Neural progenitor cell (in vitro differentiated cells): ENCODE measurements at regions not wholly inside any gene's neighbourhood (a gene's known extent, or its start where the extent isn't known, plus 50 kb on each side); places are given as distances from the start of the nearest gene placed in this dataset.

Source experiments
- DNase-seq: peaks from one replicate; pipeline ENCODE4 v3.0.0-alpha.2; 2016; ENCODE audit warnings: low spot score
- H2AFZ ChIP-seq: fragments of 200-600 bp; sonication (generic); replicated peaks from 2 replicates; pipeline ENCODE4 v1.6.1; 2016; ENCODE audit warnings: antibody characterized with exemption
- H3F3A ChIP-seq: fragments of 200-600 bp; sonication (generic); 2 replicates; pipeline ENCODE4 v1.6.1; 2016; ENCODE audit warnings: antibody characterized with exemption, low read depth
- H3K27ac ChIP-seq: fragments of 200-600 bp; sonication (generic); 2 replicates; pipeline ENCODE4 v1.5.1; 2016; ENCODE audit warnings: mild to moderate bottlenecking
- H3K27me3 ChIP-seq: fragments of 200-600 bp; sonication (generic); 2 replicates; pipeline ENCODE4 v1.6.1; 2016; ENCODE audit warnings: mild to moderate bottlenecking, moderate library complexity
- H3K36me3 ChIP-seq: fragments of 200-600 bp; sonication (generic); 2 replicates; pipeline ENCODE4 v1.5.1; 2016
- H3K4me1 ChIP-seq: fragments of 200-600 bp; sonication (generic); 2 replicates; pipeline ENCODE4 v1.6.1; 2016; ENCODE audit warnings: mixed run types
- H3K4me2 ChIP-seq: fragments of 200-600 bp; sonication (generic); 2 replicates; pipeline ENCODE4 v1.6.1; 2016
- H3K4me3 ChIP-seq: fragments of 200-600 bp; sonication (generic); 2 replicates; pipeline ENCODE4 v1.5.1; 2016
- H3K79me2 ChIP-seq: fragments of 200-600 bp; sonication (generic); 2 replicates; pipeline ENCODE4 v1.6.1; 2016; ENCODE audit warnings: low read depth
- H3K9ac ChIP-seq: fragments of 200-600 bp; sonication (generic); 2 replicates; pipeline ENCODE4 v1.6.1; 2016
- H3K9me3 ChIP-seq: fragments of 200-600 bp; sonication (generic); 2 replicates; pipeline ENCODE4 v1.5.1; 2016; ENCODE audit warnings: low read depth
- H4K20me1 ChIP-seq: fragments of 200-600 bp; sonication (generic); 2 replicates; pipeline ENCODE4 v1.6.1; 2016; ENCODE audit warnings: low read depth
- H3K27ac Mint-ChIP-seq: 3 replicates; pipeline ENCODE4 v1.8.0; 2021; ENCODE audit warnings: mixed read lengths
- H3K27me3 Mint-ChIP-seq: 2 replicates; pipeline ENCODE4 v1.8.0; 2022; ENCODE audit warnings: low read depth, mild to moderate bottlenecking, inconsistent platforms, moderate library complexity, mixed read lengths; ENCODE audit not compliant: insufficient read depth
- H3K36me3 Mint-ChIP-seq: 3 replicates; pipeline ENCODE4 v1.8.0; 2021; ENCODE audit warnings: mixed read lengths
- H3K4me1 Mint-ChIP-seq: 3 replicates; pipeline ENCODE4 v1.8.0; 2021; ENCODE audit warnings: mixed read lengths
- H3K4me3 Mint-ChIP-seq: 3 replicates; pipeline ENCODE4 v1.8.0; 2021; ENCODE audit warnings: mild to moderate bottlenecking, moderate library complexity, mixed read lengths
- H3K9me3 Mint-ChIP-seq: 3 replicates; pipeline ENCODE4 v1.8.0; 2020; ENCODE audit warnings: mixed read lengths
- CTCF ChIP-seq: fragments of 200-600 bp; sonication (generic); IDR thresholded peaks from 2 replicates; pipeline ENCODE4 v1.5.1; 2017; ENCODE audit warnings: antibody characterized with exemption, mild to moderate bottlenecking
- EZH2 ChIP-seq: fragments of 200-600 bp; sonication (generic); IDR thresholded peaks from 2 replicates; pipeline ENCODE4 v1.6.1; 2017; ENCODE audit warnings: antibody characterized with exemption, mild to moderate bottlenecking, moderate library complexity
- EZH2phosphoT487 ChIP-seq: fragments of 200-600 bp; sonication (generic); IDR thresholded peaks from 2 replicates; pipeline ENCODE4 v1.6.1; 2017; ENCODE audit warnings: antibody characterized with exemption

DNA sequence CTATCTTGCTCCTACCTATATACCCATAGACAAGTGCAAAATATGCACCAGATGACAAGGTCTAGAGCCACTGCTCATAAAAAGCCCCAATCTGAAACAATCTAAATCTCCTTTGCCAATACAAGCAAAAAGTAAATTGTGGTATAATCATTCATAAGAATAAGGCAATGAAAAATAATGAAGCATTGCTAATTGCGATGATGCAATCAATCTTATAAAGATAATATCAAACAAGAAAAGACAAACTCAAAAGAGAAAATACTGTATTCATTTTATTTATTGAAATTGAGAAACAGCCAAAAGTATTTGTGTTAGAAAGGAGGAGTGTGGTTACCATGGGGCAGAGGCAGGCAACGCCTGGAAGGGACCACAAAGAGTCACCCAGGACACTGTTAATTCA lies 175.9 kb upstream of the GYPC start:
- no peaks in the 10 kb centered on the region for H3K9me3 ChIP-seq
- Mint-ChIP-seq H3K27ac (no peak overlapping the region), H3K27me3 (peaks cover 2% of the 10 kb centered on the region), H3K36me3 (no peaks in the 10 kb centered on the region), H3K4me3 (no peak overlapping the region), H3K9me3 (peaks cover 14% of the 10 kb centered on the region), H3K4me1 (peaks cover 3% of the 10 kb centered on the region)
- H3K36me3 ChIP-seq: no peaks in the 10 kb centered on the region
- peaks cover 8% of the 10 kb centered on the region for H3K4me1 ChIP-seq
- no peaks in the 10 kb centered on the region for H3K79me2 ChIP-seq
- no peaks in the 10 kb centered on the region for H3F3A ChIP-seq
- H3K9ac ChIP-seq: no peak overlapping the region
- no peak overlapping the region for H2AFZ ChIP-seq
- no peak for DNase-seq
- H3K4me2 ChIP-seq: no peak overlapping the region
- H4K20me1 ChIP-seq: no peaks in the 10 kb centered on the region
- no peak overlapping the region for H3K4me3 ChIP-seq
- no peak overlapping the region for H3K27ac ChIP-seq
- no peak for TF ChIP-seq CTCF
- no peak for TF ChIP-seq EZH2
- TF ChIP-seq EZH2phosphoT487: no peak
- no peaks in the 10 kb centered on the region for H3K27me3 ChIP-seq

DNA sequence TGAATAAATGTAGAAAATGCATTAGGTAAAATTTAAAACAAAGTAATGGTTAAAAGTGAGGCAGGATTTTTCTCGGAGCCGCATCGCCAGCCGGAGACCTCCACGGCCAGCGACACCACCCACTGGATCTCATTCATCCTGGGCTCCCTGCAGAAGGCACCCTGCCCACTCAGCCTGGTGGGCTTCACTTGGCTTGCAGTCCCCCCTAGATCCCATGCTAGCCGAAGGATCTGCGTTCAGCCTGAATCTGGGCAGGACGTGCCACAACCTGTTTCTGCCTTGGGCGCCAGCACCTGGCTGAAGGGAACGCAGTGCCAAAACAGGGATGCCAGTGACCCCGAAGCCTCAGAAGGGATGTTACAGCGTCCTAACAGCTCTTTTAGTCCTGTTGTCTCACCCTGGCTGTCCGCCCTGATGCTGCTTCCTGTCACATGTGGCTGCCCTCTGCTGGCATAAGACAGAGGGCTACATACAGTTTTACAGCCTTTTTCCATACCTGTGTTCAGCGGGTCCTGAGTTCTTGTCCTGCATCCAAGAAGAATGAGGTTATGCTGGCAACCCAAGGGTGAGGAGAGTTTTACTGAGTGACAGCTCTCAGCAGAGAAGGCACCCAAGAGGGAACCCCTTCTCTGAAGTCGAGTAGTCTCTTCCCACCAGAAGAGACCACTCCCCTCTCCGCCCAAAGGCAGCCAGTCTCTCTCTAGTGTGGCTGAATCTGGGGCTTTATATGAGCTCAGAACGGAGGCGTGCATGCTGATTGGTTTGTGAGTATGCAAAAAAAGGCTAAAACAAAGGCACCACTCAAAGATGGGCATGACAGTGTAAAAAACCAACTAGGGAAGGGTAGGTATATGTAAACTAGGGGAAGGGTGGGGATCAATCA lies 173.1 kb upstream of the GYPC start:
- Histone ChIP-seq H3K36me3 (no peaks in the 10 kb centered on the region), H2AFZ (peak overlapping the region; percentile 95), H3K4me3 (no peak overlapping the region), H3K27ac (no peak overlapping the region), H3K9ac (no peak overlapping the region), H3K4me1 (peaks cover 3% of the 10 kb centered on the region), H3K4me2 (no peak overlapping the region), H3K9me3 (no peaks in the 10 kb centered on the region), H3F3A (no peaks in the 10 kb centered on the region), H3K79me2 (no peaks in the 10 kb centered on the region), H3K27me3 (no peaks in the 10 kb centered on the region), H4K20me1 (no peaks in the 10 kb centered on the region)
- peak; percentile 72 for DNase-seq
- no peak overlapping the region for H3K27ac Mint-ChIP-seq
- peaks cover 12% of the 10 kb centered on the region for H3K9me3 Mint-ChIP-seq
- no peak overlapping the region for H3K4me3 Mint-ChIP-seq
- H3K4me1 Mint-ChIP-seq: no peaks in the 10 kb centered on the region
- TF ChIP-seq EZH2: no peak
- TF ChIP-seq EZH2phosphoT487: no peak
- peak; percentile 70 for TF ChIP-seq CTCF
- H3K27me3 Mint-ChIP-seq: peaks cover 2% of the 10 kb centered on the region
- no peaks in the 10 kb centered on the region for H3K36me3 Mint-ChIP-seq

- Mint-ChIP-seq H3K36me3 (peaks cover 3% of the 10 kb centered on the region), H3K4me3 (no peak overlapping the region), H3K4me1 (no peaks in the 10 kb centered on the region), H3K27ac (no peak overlapping the region), H3K9me3 (peaks cover 15% of the 10 kb centered on the region), H3K27me3 (peaks cover 2% of the 10 kb centered on the region)
- Histone ChIP-seq H4K20me1 (no peaks in the 10 kb centered on the region), H3K4me1 (no peaks in the 10 kb centered on the region), H3K9me3 (no peaks in the 10 kb centered on the region), H3F3A (no peaks in the 10 kb centered on the region), H3K9ac (no peak overlapping the region), H3K4me2 (no peak overlapping the region), H3K79me2 (no peaks in the 10 kb centered on the region), H2AFZ (no peak overlapping the region), H3K27me3 (no peaks in the 10 kb centered on the region), H3K36me3 (no peaks in the 10 kb centered on the region), H3K4me3 (no peak overlapping the region), H3K27ac (no peak overlapping the region)
- TF ChIP-seq EZH2phosphoT487 (no peak), CTCF (no peak), EZH2 (no peak)
- DNase-seq: no peak
These were observed 161.4 kb upstream of the GYPC start for GRCh38 chr2:126494593-126494992.
